Right cardiac atrium (tissue), 5 donors: ENCODE measurements at regions not wholly inside any gene's neighbourhood (a gene's known extent, or its start where the extent isn't known, plus 50 kb on each side); places are given as distances from the start of the nearest gene placed in this dataset.
"Not testable (repeated sequence)": the region's sequence is repeated elsewhere in the genome, so short reads cannot be mapped to it uniquely, and the experiment has no call there.

Source experiments
- ATAC-seq, 2 donors: fragments of 200-7000 bp; cut with Tn5 transposase; one replicate each; pipeline versions ENCODE4 v1.8.0 to v1.9.1; 2020; ENCODE audit warnings: moderate library complexity in 2 of 2, mild to moderate bottlenecking in 1 of 2
- DNase-seq, 3 donors: peaks; one replicate each; pipeline ENCODE4 v3.0.0-alpha.2; 2020
- H3K27ac ChIP-seq: one replicate; pipeline ENCODE4 v1.5.1; 2013; ENCODE audit warnings: mild to moderate bottlenecking, low read length, control low read depth, moderate library complexity
- H3K27me3 ChIP-seq: one replicate; pipeline ENCODE4 v1.6.1; 2013; ENCODE audit not compliant: control insufficient read depth, insufficient read depth
- H3K4me1 ChIP-seq: one replicate; pipeline ENCODE4 v1.6.1; 2013; ENCODE audit warnings: low read length; ENCODE audit not compliant: control insufficient read depth, insufficient read depth
- H3K4me3 ChIP-seq: one replicate; pipeline ENCODE4 v1.5.1; 2013; ENCODE audit warnings: low read length, control low read depth
- H3K9me3 ChIP-seq: one replicate; pipeline ENCODE4 v1.6.1; 2013; ENCODE audit warnings: low read length; ENCODE audit not compliant: control insufficient read depth
- WGBS: extraction: QIAGEN DNeasy Blood & Tissue Kit; methylation state at CpG from one replicate; pipeline ENCODE4 v1.1.7; 2013; 5-methylcytosine and 5-hydroxymethylcytosine counted together
- intact Hi-C, 4 donors: fragments of 100-400 bp; cut with DNase I; formaldehyde crosslinking; loops; one replicate each; pipeline versions ENCODE4 v1.11.0 to v1.14.0; 2022 to 2023
- donor health status: healthy with polysubstance abuse.
- donor health status: DM: no; HTN: yes; CAD: no.
- donor health status: DM: no; HTN: no; CAD: no.
- donor health status: DM: no; HTN: yes; CAD: no; lungs with severe emphysema.
- donor health status: DM: yes; HTN: yes; CAD: no.

DNA sequence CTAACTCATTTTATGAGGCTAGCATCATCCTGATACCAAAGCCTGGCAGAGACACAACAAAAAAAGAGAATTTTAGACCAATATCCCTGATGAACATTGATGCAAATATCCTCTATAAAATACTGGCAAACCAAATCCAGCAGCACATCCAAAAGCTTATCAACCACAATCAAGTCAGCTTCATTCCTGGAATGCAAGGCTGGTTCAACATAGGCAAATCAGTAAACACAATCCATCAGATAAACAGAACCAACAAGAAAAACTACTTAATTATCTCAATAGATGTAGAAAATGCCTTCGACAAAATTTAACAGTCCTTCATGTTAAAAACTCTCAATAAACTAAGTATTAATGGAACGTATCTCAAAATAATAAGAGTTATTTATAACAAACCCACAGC is 433.3 kb downstream of the TFEC start:
- H3K27me3 ChIP-seq, H3K9me3 ChIP-seq, H3K4me3 ChIP-seq, ATAC-seq, intact Hi-C loops, DNase-seq, H3K27ac ChIP-seq, H3K4me1 ChIP-seq: not testable (repeated sequence)
- 93% methylated on average over 2 of the region's 2 CpGs for WGBS

DNA sequence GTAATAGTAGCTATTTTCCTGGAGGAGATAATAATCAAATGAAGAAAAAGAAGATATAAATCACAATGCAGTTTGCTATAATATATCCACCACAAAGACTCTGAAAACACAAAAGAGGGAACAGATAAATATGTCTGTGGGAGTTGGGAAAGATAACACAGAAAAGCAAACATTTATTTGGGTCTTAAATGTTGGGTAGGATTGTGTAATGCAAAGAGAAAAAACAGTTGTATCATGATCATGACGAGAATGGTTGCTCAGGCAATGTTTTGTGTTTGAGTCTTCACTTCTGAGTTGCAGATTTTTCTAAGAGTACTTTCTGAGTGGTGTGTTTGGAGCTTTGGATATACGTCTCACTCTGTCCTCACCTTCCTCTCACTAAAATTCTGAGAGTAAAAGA is 437.5 kb downstream of the TFEC start:
- intact Hi-C loops, result no loop called here
- Histone ChIP-seq H3K9me3 (no peaks in the 10 kb centered on the region), H3K4me1 (no peaks in the 10 kb centered on the region), H3K27me3 (no peaks in the 10 kb centered on the region), H3K4me3 (no peak overlapping the region), H3K27ac (no peak overlapping the region)
- ATAC-seq (no peak), DNase-seq (no peak)
- WGBS, result 59% methylated on average over 2 of the region's 2 CpGs

DNA sequence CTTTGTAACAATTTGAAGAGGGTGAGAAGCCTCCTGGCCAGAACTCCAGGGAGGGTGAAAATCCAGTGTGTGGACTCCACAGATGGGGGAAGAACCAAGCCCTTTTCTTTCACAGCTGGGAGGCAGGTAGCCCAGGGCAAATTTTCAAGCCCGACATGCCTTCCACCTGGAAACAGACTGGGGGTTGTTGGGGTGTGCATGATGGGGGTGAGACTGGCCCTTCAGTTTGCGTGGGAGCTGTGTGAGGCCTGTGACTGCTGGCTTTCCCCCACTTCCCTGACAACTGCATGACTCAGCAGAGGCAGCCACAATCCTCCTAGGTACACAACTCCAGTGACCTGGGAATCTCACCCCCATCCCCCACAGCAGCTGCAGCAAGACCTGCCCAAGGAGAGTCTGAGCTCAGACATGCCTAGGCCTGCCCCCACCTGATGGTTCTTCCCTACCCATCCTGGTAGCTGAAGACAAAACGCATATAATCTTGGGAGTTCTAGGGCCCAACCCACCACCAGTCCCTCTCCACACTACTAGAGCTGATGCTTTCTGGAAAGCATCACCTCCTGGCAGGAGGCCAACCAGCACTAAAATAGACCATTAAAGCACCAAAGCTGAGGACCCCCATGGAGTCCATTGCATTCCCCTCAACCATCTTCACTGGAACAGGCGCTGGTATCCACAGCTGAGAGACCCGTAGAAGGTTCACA is 445.4 kb downstream of the TFEC start:
- Histone ChIP-seq H3K4me3 (no peak overlapping the region), H3K27ac (no peak overlapping the region), H3K4me1 (no peaks in the 10 kb centered on the region), H3K9me3 (no peaks in the 10 kb centered on the region), H3K27me3 (no peaks in the 10 kb centered on the region)
- DNase-seq (peak in 1 of 3 donors; percentile 30), ATAC-seq (no peak)
- 91% methylated on average over 5 of the region's 5 CpGs for WGBS
- intact Hi-C loops, result no loop called here

DNA sequence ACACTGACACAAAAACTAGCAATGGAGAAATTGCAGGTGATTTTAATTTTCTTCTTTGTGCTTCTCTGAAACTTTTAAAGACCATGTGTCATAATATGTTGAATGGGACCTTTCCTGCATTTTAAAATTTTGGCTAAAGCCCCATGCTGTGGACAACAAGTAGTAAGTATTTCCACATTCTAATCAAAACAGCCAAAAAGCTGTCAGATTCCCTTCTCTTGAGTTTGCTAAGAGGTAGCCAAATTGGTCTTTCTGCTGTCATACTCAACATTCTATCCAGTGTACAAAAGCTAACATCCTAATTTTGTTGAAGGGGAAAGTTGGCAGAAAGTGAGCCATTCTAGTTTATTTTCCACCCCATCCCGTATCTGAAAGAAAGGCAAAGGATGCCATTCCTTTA is 447.6 kb downstream of the TFEC start:
- intact Hi-C loops, result no loop called here
- no peaks in the 10 kb centered on the region for H3K9me3 ChIP-seq
- H3K27ac ChIP-seq, result no peak overlapping the region
- H3K27me3 ChIP-seq, result no peaks in the 10 kb centered on the region
- H3K4me3 ChIP-seq, result no peak overlapping the region
- DNase-seq, result no peak
- WGBS, result 60% methylated on average over 1 of the region's 1 CpG
- ATAC-seq, result no peak
- no peaks in the 10 kb centered on the region for H3K4me1 ChIP-seq

DNA sequence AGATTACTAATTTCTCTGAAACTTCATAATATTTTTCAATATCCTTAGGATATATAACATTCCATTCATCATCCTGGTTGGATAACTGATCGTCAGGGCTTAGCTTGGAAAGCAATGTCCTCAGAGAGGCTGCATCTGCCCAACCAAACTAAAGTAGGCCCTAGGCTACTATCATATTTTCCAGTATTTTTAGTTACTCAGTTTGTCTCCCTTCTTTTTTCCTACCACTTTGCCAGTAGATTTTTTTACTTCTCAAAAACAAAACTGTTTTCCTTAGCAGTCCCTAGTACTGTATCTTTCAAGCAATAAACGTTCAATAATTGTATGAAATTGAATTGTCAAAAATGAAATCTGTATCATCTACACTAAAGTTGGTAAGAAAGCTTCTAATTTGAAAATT is 452.0 kb downstream of the TFEC start:
- Histone ChIP-seq H3K9me3 (no peaks in the 10 kb centered on the region), H3K4me1 (no peaks in the 10 kb centered on the region), H3K4me3 (no peak overlapping the region), H3K27ac (no peak overlapping the region), H3K27me3 (no peaks in the 10 kb centered on the region)
- DNase-seq (no peak), ATAC-seq (no peak)
- WGBS, result 70% methylated on average over 2 of the region's 2 CpGs
- intact Hi-C loops, result no loop called here

DNA sequence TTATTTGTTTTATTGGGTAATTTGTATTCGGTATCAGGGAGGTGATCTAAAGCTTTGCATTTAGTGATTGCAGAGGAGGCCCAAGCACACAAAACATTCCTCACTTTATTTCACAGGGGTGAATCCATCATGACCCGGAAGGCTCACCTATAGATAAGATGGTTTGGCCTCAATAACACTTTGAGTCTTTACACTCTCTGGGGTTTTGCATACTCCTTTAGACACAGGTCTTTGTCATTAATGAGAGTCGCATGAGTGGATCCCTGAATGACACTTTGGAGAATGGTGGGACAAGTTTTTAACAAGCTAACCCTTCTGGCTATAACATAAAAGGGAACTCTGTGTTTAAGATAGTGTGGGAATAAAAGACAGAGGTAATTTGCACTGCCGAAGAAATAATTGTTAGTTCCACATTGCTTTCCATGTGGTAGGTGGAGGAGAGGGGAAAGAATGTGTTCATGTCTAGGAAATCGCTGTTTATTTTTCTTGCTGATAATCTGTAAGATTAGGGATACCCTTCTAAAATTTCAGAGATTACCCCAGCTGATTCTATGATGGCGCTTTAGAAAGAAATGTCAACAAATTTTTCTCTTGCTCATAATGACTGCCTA is 455.8 kb downstream of the TFEC start:
- no peak overlapping the region for H3K4me3 ChIP-seq
- 77% methylated on average over 6 of the region's 6 CpGs for WGBS
- intact Hi-C loops, result no loop called here

DNA sequence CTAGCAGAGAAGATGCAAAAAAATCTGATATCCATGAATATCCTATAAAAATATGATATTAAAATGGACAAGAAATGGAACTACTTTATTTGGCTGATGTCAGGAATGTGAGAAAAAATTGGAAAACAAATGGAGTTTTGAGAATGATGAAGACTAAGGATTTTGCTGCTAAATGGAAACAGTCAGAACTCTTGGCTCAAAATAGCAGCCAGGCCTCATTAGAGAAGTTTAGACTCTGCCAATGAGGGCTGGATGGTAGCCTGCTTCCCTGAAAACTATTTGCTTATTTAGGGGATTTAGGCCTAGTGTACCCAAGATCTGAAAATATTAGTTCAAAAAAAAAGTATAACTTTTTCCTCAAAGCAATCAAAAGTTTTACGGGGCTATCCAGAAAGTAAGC is 458.5 kb downstream of the TFEC start:
- WGBS, result 68% methylated on average over 1 of the region's 1 CpG
- Histone ChIP-seq H3K27ac (no peak overlapping the region), H3K4me1 (no peaks in the 10 kb centered on the region), H3K4me3 (no peak overlapping the region), H3K9me3 (no peaks in the 10 kb centered on the region), H3K27me3 (no peaks in the 10 kb centered on the region)
- ATAC-seq (no peak), DNase-seq (no peak)
- intact Hi-C loops, result no loop called here

More for the DNA sequence above, 455.8 kb downstream of the TFEC start:
- Histone ChIP-seq H3K4me1 (no peaks in the 10 kb centered on the region), H3K9me3 (no peaks in the 10 kb centered on the region), H3K27ac (no peak overlapping the region), H3K27me3 (no peaks in the 10 kb centered on the region)
- ATAC-seq, result no peak
- no peak for DNase-seq

DNA sequence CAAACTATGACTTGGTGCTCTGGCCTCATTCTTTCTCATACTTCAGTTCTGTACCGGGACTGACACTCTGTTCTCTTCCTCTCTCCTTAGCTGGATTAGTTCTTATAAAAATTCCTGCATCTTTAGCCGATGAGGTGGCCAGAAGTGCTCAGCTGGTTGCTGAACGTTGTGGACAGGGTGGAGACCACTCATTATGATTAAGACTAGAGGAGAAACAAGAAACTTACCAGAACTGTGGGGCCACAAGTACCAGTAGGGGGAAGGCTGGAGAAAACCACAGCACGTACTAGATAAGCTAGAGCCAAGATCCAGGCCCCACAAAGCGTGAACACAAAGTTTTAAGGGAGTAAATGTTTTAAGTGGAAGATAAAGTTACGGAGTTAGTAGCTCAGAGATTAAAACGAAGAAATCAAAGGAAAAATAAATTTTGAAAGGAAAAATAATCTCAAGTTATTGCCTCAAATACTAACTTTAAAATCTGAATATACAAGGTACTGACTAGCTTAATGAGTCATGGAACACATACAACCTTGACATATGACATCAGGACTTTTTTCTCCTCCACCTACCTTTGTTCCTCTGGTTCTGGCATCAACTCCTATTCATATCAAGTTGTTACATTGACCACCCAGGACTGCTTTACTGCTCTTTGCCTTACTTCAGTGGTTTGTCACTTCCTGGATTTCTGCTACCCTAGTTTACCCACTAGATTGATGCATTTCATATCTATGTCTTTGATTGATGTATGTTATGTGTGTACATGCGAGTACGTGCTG is 469.0 kb downstream of the TFEC start:
- intact Hi-C loops, result no loop called here
- Histone ChIP-seq H3K4me1 (no peaks in the 10 kb centered on the region), H3K27ac (no peak overlapping the region), H3K27me3 (no peaks in the 10 kb centered on the region), H3K9me3 (no peaks in the 10 kb centered on the region), H3K4me3 (no peak overlapping the region)
- peak in 2 of 3 donors; percentile 12 to 16 for DNase-seq
- WGBS, result 63% methylated on average over 9 of the region's 9 CpGs
- peak; percentile 29 to 62 for ATAC-seq

DNA sequence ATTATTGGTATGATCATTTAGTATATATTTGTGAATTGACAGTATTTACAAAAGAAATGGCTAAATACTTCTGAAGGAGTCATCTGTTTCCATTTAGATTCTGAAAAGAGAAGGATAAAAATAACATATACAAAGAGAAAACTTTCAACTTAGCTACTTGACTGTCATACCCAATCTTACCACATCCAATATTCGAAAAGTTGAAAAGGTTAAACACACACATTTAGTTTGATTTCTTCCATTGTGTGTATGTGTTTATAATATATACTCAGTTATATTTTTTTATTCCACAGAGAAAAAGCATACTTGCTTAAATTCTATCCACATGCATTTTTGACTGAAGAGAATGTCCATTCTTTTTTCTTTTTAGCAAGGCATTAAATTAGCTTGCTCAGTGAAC is 470.7 kb downstream of the TFEC start:
- no peak overlapping the region for H3K4me3 ChIP-seq
- H3K27ac ChIP-seq, result no peak overlapping the region
- intact Hi-C loops, result no loop called here
- ATAC-seq, result no peak
- WGBS, result 94% methylated on average over 1 of the region's 1 CpG
- H3K4me1 ChIP-seq, result no peaks in the 10 kb centered on the region
- H3K9me3 ChIP-seq, result no peaks in the 10 kb centered on the region
- H3K27me3 ChIP-seq, result no peaks in the 10 kb centered on the region
- no peak for DNase-seq

DNA sequence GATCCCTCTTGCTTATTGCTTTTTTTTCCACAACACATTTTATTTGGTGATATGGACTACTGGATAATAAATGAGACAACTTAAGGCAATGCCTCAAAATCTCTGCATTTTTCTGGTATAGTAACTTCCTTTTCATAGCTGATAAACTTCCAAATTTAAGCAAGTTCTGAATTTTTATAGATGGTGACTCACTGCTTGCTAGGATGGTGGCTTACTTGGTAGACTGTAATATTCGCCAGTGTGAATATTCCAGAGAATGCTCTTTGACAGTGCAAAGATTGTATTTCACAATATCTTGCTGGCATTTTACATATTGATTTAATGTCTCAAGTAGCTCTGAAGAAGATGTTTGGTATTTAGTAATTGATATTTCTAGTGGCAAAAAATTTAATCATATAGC is 472.4 kb downstream of the TFEC start:
- no peaks in the 10 kb centered on the region for H3K9me3 ChIP-seq
- no peak overlapping the region for H3K27ac ChIP-seq
- intact Hi-C loops, result no loop called here
- H3K27me3 ChIP-seq, result no peaks in the 10 kb centered on the region
- DNase-seq, result no peak
- H3K4me1 ChIP-seq, result no peaks in the 10 kb centered on the region
- WGBS, result 87% methylated on average over 1 of the region's 1 CpG
- H3K4me3 ChIP-seq, result no peak overlapping the region
- ATAC-seq, result no peak

DNA sequence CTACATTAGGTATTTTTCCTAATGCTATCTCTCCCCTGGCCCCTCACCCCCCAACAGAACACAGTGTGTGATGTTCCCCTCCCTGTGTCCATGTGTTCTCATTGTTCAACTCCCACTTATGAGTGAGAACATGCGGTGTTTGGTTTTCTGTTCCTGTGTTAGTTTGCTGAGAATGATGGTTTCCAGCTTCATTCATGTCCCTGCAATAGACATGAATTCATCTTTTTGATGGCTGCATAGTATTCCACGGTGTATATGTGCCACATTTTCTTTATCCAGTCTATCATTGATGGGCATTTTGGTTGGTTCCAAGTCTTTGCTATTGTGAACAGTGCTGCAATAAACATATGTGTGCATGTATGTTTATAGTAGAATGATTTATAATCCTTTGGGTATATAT is 473.3 kb downstream of the TFEC start:
- H3K4me1 ChIP-seq, DNase-seq, intact Hi-C loops, H3K9me3 ChIP-seq, H3K4me3 ChIP-seq, H3K27me3 ChIP-seq, ATAC-seq, H3K27ac ChIP-seq: not testable (repeated sequence)
- WGBS, result 80% methylated on average over 2 of the region's 2 CpGs
